ENCODE measurements at regions not wholly inside any gene's neighbourhood (a gene's known extent, or its start where the extent isn't known, plus 50 kb on each side); places are given as distances from the start of the nearest gene placed in this dataset.

- no peak for TF ChIP-seq ZNF462 (CRISPR knock-in tag; IDR thresholded peaks at IDR 0.05)
These were observed 1315.4 kb downstream of the SLITRK1 start (continued) for GRCh38 chr13:82566864-82567263.

- peaks cover 8% of the 10 kb centered on the region for H3K9me3 Mint-ChIP-seq
- H3K4me3 Mint-ChIP-seq, result no peak overlapping the region
- H3K36me3 Mint-ChIP-seq (ENCODE audit: low read depth), result peaks cover 2% of the 10 kb centered on the region; the same call in 1 of the 3 replicates
- H3K4me3 ChIP-seq, result no peak overlapping the region
- H3K9me2 ChIP-seq (ENCODE audit: insufficient read depth), result no peaks in the 10 kb centered on the region
- no peaks in the 10 kb centered on the region for H3K36me3 ChIP-seq (ENCODE audit: insufficient read depth)
- no peaks in the 10 kb centered on the region for H3K27me3 Mint-ChIP-seq (ENCODE audit: insufficient read depth, low read depth, poor library complexity)
- no peak for ATAC-seq
- H3K27me3 ChIP-seq (ENCODE audit: insufficient read depth), result no peaks in the 10 kb centered on the region
- H2AFZ ChIP-seq, result peak overlapping the region; percentile 24; the same call in 1 of the 2 replicates
- H3K4me2 ChIP-seq, result no peak overlapping the region
- DNase-seq (ENCODE audit: low spot score), result peak; percentile 3
- no peaks in the 10 kb centered on the region for H3F3A ChIP-seq (replicated peaks; ENCODE audit: low read depth)
- H3K27ac Mint-ChIP-seq, result no peak overlapping the region
- H3K79me2 ChIP-seq (replicated peaks; ENCODE audit: insufficient read depth), result no peaks in the 10 kb centered on the region
- no peaks in the 10 kb centered on the region for H3K4me1 Mint-ChIP-seq
- H3K27ac ChIP-seq (ENCODE audit: low read depth), result no peak overlapping the region
- H4K20me1 ChIP-seq (replicated peaks; ENCODE audit: insufficient read depth), result no peaks in the 10 kb centered on the region
- H3K4me1 ChIP-seq (ENCODE audit: insufficient read depth), result no peaks in the 10 kb centered on the region
- TF ChIP-seq NANOG (IDR thresholded peaks at IDR 0.05; ENCODE audit: borderline replicate concordance) (no peak), REST (IDR thresholded peaks at IDR 0.05; ENCODE audit: unreplicated experiment) (no peak), JUNB (IDR thresholded peaks at IDR 0.05; ENCODE audit: unreplicated experiment) (no peak), STAT1 (IDR thresholded peaks at IDR 0.05; ENCODE audit: unreplicated experiment) (no peak), ZNF462 (CRISPR knock-in tag; IDR thresholded peaks at IDR 0.05) (no peak), CREB1 (CRISPR knock-in tag; IDR thresholded peaks at IDR 0.05; ENCODE audit: low read depth) (no peak)
These were observed 1317.1 kb downstream of the SLITRK1 start for GRCh38 chr13:82565201-82565600.
